ENCODE measurements at regions not wholly inside any gene's neighbourhood (a gene's known extent, or its start where the extent isn't known, plus 50 kb on each side); places are given as distances from the start of the nearest gene placed in this dataset.
A peak's percentile ranks its signal among the peaks of the same experiment; 100 is the strongest.

DNA sequence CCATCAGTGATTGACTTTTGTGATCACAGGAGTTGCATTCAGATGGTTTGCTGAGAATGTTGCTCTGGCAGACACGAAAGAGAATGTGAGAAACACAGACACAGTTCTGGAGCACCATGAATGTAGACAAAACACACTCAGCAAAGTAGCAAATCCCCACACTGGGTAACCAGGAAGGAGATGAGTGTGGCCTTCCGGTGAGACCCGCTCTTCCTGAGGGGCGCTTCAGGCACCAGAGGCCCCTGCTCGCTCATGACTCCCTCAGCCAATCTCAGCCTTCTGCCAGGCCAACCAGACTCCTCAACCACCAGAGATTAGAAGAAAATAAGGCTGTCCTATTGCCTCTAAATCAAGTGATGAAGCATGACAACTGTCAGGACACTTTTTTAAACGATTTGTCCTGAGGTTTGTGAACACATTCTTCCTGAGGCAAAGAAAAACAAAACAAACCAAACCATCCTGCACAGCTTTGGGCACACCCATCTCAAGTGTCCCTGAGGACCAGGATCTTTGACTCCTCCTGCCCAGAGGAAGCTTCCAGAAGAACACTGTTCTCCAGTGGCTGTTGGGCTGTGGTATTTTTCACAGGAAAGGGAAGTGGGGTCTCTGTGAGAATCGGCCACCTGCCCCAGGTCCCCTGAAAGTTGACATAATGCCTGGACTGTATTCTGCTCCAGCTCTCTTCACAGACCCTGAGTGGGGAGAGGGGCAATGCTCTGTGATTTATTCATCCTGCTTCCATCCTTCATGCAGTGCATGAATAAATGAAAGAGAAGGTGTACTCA is 152.8 kb downstream of the BCL11A start:
- no peak for DNase-seq

DNA sequence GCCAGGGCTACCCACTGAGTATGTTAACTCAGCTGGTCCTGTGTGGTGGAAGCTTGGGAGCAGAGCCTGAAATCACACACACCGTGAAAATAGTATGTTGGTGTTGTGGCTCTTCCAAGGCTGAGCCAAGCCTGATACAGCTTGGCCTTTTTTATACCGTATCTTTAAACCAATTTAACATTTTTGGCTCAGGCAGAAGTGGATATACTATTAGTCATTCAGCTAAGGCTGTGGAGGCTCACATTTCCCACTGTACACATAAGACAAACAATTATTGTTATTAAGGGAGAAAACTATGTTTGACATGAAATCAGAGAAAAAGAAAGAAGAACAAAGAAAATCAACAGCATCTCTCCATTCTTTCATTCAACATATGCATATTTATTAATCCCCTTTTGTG is 159.0 kb downstream of the BCL11A start:
- DNase-seq, result peak; percentile 24

DNA sequence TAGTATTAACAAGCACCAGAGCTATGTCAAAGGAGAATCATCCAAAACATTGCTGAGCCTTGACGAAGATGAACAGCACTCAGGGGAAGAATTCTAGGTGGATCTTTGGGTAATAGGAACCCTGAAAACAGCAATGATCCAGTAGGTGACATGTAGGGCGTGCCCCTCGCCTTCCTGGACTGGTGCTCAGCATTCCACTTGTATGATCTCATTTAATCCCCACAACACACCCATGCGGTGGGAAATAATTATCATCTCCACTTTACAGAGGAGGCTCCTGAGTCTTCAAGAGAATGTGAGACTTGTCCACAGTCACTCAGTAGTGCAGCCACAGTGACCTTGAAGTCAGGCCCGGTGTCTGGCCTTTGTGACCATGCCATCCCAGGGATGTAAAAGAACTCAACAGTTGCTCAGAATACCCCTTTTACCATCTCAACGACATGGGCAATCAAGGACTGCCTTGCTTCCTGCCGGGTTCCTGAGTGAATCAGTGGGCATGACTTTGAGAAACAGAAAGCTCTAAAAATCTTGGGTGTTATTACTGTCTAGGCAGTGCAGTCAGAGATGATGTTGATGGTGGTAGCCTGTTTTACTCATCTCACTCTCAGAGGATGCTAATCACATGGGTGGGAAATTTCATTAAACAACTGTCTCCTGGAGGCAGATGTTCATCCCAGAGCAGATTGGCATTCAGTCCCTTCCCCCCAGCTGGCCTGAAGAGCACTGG is 161.6 kb downstream of the BCL11A start:
- DNase-seq, result no peak

DNA sequence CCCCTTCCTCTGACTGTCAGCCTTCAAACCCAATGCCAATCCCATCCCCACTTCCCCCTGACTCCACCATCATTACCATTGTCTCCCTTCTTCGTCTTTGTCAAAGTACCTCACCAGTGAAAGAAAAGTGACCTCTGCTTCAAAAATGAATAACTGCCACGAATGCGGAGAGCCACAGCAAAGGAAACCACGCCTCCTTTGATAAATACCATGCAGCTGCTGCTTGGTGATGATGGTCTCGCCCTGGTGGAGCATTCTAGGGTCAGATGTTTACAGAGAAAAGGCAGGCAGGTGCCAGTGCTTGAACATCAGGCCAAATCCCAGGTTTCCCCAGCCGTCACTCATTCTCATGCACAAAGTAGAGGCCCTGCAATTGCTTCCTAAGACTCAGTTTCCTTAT is 162.2 kb downstream of the BCL11A start:
- DNase-seq, result no peak

DNA sequence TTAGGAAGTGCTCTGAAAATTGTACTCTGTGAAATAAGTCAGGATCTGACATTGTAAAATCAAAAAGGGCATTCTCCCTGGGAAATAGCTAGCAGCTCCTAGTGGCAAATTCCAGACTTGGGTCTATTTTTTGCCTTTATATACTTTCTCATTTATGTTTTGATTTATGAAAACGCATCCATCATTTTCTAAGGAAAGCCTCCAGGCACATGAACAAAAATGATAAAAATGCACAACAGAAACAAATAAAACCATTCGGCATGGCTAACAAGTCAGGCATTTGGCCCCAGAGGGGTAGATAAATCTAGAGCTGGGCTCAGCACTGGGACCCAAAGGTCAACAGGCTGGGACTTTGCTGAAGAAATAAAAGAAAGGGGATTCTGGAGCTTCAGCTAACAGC is 167.0 kb downstream of the BCL11A start:
- peak; percentile 43 for DNase-seq

DNA sequence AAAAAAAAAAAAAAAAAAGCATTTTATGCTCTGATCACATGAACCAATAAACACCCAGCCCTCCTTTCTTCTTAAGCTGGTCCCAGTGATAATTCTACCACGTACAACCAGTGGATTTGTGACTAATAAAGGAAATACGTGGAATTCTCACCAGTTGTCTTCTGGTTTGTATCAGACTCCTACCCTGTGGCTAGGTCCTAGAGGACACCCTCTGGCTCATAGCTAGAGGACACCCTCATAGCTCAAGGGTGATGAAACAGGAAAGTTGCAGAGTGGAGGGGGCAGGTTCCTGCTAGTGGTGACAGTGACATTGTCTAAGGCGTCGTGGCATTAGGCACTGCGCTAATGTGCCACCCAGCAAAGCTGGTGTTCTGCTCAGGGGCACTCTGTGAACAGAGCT is 167.8 kb downstream of the BCL11A start:
- peak; percentile 56 for DNase-seq

DNA sequence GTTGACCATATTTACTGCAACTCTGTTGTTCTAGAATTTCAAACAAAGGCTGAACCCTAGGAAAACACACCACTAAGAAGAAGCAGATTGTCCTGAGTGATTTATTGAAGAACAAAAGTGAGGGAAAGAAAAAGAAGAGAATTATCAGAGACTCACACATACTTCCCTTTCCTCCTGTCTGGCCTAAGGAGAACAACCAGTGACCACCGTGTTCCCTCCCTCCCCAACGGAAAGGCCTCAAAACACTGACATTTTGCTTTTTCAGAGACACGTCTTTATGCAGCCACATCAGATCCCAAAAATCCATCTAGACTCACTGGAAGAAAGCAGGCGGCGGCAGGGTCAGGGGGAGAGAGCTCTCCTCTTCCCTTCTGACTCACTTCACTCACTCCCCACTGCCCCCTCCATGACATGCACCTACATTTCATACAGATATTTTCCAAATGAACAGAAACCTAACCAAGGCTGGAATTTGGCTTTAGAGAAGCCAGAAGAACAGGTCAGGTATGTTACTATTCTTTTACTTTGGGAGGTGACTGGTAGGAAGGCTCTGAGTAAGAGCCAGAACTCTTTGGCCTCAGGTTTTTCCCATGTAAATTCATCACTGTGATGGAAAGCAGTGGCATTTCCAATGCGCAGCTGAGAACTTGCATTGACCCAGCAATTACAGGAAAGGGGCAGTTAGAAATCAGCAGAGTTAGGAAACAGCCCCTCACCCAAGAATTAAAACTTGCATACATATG is 169.9 kb downstream of the BCL11A start:
- DNase-seq, result no peak

DNA sequence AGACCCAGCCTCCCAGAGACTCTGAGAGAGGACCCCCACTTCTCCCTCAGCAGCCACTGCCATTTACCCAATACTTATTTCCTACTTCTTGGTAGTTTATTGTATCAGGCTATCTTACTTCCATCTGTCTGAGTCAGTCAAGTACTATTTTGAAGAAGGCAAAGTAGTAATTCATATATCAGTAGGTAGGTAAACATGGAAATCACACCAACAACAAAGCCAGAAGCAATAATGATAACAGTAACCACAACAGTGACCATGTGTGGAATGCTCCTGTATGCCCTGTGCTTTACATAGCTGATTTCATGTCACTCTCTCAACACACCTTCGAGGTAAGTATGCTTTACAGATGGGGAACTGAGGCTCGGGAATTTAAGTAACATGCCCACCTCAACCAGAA is 173.0 kb downstream of the BCL11A start:
- no peak for DNase-seq

DNA sequence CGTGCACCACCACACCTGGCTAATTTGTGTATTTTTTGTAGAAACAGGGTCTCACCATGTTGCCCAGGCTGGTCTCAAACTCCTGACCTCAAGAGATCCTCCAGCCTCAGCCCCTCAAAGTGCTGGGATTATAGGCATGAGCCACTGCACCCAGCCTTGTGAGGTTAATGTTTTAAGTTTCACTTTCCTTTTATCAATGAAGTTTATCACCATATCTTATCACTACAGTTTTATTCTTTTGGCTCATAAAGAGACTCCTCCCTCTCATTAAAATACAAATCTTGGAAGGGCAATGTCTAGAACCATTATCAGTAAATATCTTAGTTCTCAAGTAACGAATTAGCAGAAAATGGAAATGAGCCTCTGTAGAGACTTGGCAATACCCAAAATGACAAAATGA is 173.8 kb downstream of the BCL11A start:
- DNase-seq, result no peak

DNA sequence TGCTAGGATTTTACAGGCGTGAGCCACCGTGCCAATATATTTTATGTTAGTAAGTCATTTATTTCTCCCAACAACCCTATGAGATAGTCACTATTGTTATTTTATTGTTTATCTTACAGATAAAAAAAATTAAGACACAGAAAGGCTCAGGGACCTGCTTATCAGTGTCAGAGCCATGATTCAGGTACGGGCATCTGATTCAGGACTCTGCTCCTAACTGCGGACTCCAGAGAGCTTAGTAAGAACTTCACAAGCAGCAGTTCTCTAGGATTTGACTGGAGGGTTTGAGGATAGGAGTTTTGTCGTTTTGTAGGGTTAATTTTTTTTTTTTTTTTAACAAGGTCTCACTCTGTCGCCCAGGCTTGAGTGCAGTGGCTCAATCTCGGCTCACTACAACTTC is 174.2 kb downstream of the BCL11A start:
- DNase-seq, result no peak

DNA sequence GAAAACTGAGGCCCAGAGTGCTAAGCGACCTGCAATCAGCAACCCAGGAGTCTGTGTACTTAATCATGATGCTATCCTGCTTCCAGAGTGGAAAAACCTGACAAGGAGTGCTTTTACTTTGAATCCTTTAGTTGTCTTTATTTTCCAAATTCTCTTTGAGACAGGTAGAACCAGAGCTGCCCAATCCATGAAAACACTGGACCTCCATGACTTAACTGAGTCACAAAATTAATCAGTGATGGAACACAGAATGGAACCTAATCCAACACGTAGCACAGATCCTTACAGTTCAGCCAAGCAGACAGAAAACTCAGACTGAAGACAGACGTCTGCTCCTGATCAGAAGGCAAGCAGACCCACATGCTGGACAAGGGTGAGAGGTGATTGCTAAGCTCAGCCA is 175.6 kb downstream of the BCL11A start:
- DNase-seq, result no peak

DNA sequence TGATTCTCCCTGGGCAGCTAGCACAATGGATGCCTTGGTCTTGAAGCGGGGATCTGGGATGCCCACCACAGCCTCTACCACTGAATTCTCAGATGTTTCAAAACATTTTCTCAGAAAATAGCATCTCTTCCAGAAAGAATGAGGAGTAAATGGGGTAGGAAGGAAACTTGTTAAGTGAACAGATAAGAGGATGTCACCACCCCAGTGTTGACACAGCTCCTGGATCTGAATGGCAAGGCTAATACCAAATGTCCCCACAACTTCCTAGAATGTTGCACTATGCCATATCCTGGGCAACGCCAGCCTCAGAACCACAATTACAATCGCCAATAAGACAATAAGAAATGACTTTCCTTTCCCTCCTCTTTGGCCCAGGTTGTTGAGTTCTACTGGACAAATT is 177.2 kb downstream of the BCL11A start:
- no peak for DNase-seq

DNA sequence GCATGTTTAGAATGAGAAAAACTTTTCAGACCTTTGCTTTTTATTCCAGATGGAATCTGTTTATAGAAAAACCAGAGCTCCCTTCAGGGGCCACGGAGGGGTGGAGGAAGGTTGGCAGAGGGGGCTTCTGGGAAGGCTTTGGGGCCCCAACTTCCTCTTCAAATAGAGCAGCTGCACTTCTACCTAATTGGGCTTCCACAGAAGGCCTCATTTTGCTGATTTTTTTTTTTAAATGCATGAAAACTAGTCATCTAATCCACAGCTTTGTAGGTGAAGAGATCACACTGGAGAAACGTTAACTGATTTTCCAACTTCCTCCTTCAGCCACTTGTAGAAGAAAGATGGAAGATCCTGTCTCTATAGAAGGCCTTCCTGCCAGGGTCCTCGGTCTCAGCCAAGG is 181.8 kb downstream of the BCL11A start:
- no peak for DNase-seq

DNA sequence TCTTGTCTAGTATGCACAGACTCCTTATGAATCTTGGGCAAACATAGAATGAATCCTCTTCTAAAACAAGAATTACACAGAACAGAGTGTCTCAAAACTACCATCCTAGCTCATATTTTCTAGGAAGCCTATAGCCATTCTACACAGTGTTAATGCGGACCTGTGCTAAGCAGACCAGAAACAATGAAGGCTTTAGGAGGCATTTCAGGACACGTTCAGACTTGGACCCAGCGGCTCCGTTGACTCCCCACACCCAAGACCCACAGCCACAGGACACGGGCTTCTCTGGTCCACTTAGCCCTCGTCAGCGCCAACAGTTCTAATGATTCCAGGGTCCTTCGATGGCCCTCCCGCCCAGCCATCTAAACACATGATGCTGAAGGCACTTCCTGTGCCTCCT is 182.2 kb downstream of the BCL11A start:
- no peak for DNase-seq

DNA sequence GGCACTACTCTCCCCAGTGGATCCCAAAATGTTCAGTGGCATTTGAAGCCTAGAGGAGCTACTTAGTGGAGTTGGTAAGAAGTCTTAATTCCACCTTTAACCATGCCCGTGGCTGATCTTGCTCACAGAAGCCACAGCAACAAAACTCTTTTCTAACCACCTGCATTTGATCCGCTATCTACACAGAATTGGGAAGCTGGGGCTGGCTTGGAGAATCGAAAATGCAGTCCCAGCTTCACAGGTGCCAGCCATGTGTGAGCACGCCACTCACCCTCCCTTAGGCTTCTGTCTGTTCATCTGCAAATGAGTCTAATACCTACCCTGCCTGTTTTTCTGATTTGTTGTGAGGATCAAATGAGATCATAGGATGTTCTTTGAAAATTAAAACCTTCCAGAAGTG is 182.6 kb downstream of the BCL11A start:
- no peak for DNase-seq

DNA sequence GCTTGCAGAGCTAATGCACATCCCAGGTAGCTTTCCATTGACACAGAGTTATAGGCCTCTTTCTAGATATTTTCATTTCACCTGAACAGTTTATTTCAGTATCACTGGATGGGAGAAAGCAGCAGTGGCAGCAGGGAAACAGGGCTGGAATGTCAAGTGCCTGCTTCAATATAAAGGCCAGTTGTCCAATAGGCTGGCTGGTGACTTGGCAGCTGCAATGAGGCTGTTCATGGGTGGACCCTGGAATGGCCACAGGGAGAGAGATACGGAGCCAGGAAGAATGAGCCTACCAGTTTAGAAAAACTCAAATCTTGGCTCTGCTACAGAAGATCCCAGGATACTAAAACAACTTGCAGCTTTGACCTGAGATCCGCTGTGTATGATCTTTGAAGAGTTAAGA is 185.0 kb downstream of the BCL11A start:
- no peak for DNase-seq

DNA sequence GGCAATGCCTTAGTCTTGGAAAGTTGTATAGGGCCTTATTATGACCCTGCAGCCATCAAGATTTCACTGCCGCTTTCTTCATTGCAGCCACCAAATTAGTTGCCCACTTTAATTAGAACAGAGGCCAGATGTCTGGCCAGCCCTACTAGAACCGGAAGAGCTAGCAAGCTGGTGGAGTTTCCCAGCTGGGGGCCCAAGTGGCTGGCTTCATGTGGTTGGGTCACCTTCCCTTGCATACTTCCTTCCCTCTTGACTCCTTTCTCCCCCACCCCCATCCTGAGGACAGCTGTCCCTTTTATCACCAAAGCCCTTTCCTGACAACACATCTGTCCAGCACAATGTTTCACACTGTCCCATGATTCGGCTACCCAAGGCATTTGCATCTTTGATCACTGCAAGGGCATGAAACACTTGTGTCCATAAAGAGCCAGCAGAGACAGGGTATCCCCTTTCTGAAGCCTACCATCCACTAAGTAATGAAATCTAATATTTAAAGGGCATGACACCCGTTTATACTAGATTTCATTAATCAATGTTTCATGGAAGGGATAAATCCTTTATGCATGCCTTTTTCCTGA is 187.2 kb downstream of the BCL11A start:
- DNase-seq, result no peak

DNA sequence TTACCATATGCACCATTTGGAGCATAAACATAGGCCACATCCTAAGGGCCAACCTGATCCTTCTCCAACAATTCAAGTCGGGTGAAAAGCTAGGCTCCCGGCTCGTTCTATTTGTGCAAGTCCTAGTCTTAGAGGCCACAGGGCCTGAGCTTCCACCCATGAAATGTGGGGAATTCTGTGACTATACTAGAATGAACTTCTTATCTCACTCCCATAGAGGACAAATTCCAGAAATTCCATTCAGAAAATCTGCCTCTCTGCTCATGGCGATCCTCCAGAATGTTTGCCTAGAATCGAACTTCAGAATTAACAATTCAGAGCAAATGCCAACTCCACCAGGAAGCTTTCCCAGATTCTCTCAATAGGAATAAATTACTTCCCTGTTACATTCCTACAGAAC is 187.9 kb downstream of the BCL11A start:
- peak; percentile 44 for DNase-seq

DNA sequence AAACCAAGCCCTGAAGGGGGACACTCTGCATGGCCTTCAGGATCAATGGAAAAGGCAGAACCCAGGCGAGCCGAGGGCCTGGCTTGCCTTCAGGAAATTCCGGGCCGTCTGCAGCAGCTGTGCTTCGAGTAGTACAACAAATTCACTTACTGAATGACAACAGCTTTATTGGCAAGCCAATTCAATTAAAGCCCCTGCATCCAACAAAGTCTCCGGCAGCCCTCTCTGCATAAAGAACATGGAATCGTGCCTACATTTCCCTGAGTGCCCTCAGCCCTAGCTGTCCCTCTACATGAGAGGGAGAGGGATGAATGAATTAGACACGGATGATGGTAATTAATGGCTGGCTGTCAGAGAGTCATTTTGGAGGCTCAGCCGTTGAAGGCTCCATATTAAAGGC is 189.0 kb downstream of the BCL11A start:
- DNase-seq, result no peak

DNA sequence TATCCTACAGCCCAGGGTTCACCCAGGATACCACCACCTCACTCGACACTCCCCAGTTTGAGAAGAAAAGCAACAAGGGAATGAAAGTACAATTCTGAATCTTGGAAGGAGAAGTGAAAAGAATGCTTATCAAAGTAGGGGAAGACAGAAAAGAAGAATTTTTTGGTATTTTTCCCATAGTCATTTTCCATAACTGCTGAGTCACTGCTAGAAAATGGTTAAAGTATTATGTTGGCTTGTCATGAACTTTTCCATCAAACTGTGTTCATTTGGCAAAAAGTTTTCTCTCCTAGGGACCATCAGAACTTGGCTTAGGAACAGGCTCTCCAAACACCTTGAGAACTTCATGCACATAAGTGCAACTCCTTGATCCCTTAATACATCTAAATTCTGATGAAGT is 192.0 kb downstream of the BCL11A start:
- no peak for DNase-seq

DNA sequence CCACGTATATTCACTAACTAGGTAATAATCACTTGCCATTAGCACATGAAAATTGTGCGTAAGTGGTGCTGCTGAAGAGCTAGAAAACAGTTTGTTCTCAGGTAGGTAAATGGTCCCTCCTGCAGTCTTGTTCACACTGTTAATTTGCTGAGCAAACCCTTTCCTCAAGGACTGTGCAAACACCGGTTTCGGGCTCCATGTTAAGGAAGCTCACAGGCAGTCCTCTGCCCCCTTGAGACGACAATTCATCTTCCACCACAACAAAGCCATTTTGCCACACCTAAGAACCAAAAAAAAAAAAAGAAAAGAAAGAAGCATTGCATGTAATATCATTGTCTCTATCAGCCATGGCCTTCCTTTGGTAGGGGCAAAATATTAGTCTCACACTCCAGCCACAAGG is 193.9 kb downstream of the BCL11A start:
- DNase-seq, result no peak

DNA sequence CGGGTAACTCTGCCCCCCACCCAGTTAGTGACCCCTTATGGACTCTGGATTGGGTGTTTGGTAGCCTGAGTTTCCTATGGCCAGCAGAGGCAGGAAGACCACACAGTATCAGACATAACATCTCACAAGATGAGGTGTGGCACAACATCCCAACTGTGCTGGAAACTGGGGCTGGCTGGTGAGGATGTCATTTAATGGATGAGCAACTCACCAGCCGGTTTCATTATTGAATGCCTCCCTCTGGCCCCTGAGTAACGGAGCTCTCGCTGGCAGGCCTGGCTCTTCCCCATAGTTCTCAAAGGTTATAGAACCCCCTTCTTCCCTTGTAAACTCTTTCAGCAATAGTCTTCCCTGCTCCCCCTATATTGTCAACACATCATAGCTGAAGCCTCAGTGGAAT is 195.0 kb downstream of the BCL11A start:
- DNase-seq, result no peak

DNA sequence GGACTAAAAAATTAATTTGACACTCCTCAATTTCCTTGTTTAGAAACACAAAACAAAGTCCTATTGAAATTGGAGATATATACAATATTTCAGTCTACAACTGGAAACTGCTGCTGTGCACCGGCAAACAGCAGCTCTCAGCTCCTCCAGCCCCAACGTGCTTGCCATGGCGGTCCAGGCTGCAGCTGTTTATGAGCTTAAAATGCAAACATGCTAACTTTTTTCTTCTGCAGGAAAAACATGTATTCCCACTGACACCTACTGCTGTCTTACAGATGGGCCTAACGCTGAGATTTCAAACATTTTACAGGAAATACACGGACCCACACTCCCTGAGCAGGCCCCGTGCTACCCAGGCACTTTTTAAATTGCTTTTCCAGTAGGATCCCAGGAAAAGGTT is 195.5 kb downstream of the BCL11A start:
- DNase-seq, result no peak

DNA sequence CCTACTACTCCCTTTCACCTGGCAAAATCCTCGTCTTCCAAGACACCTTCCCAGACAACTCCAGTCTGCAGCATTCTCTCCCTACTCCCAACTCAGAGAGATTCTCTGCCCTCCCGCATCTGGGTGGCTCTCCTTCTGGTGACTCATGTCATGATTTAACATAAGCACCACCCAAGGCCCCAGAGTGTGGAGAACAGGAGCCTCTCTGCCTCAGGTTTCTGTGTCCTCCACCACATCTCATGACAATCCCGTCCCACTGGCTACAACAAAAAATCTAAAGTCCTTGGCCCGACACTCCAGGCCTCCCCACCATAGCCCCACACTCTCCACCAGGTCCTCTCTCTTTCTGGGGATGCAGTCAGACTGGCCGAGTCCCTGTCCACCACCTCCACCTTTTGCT is 197.1 kb downstream of the BCL11A start:
- no peak for DNase-seq
